T47D (cell line): ENCODE measurements at regions not wholly inside any gene's neighbourhood (a gene's known extent, or its start where the extent isn't known, plus 50 kb on each side); places are given as distances from the start of the nearest gene placed in this dataset.

Experiments
- DNase-seq, 2 experiments: peaks; one replicate each; pipeline versions ENCODE4 v3.0.0 to v3.0.0-alpha.2; 2011 to 2012; ENCODE audit warnings: low read depth in 1 of 2, low spot score in 1 of 2
- JUND ChIP-seq: IDR thresholded peaks from 2 replicates; pipeline ENCODE4 v1.6.1; 2012; ENCODE audit warnings: low read depth
- in situ Hi-C: cut with HindIII; loops from 2 replicates; pipeline ENCODE4 v1.10.0; 2016; ENCODE audit warnings: low sequenced_read_pairs, low pct_unique_long_range_greater_than_20kb

- DNase-seq, result no peak
- no peak for TF ChIP-seq JUND
Measured at GRCh38 chr13:68323124-68323523, 1093.0 kb upstream of the PCDH9 start.

GRCh38 chr13:68319384-68319783, 1089.2 kb upstream of the PCDH9 start:
- in situ Hi-C loops, result no loop called here
- DNase-seq, result no peak
- no peak for TF ChIP-seq JUND

More at GRCh38 chr13:68323124-68323523, 1093.0 kb upstream of the PCDH9 start:
- in situ Hi-C loops, result no loop called here

GRCh38 chr13:68304286-68304893, 1074.3 kb upstream of the PCDH9 start:
- no peak for TF ChIP-seq JUND
- DNase-seq, result peak in 1 of 2 experiments; percentile 57
- in situ Hi-C loops, result no loop called here

- no peak for DNase-seq
- TF ChIP-seq JUND, result no peak
- in situ Hi-C loops, result no loop called here
Measured at GRCh38 chr13:68293631-68294030, 1063.5 kb upstream of the PCDH9 start.

- in situ Hi-C loops, result no loop called here
- TF ChIP-seq JUND, result no peak
- no peak for DNase-seq
Measured at GRCh38 chr13:68292601-68293000, 1062.5 kb upstream of the PCDH9 start.

- in situ Hi-C loops, result no loop called here
- no peak for DNase-seq
Measured at GRCh38 chr13:68291595-68291994, 1061.5 kb upstream of the PCDH9 start.

GRCh38 chr13:68275758-68276157, 1045.6 kb upstream of the PCDH9 start:
- no peak for DNase-seq
- no peak for TF ChIP-seq JUND
- in situ Hi-C loops, result no loop called here

More at GRCh38 chr13:68291595-68291994, 1061.5 kb upstream of the PCDH9 start:
- TF ChIP-seq JUND, result no peak

- in situ Hi-C loops, result no loop called here
- no peak for DNase-seq
Measured at GRCh38 chr13:68272652-68273051, 1042.5 kb upstream of the PCDH9 start.

GRCh38 chr13:68264692-68265091, 1034.6 kb upstream of the PCDH9 start:
- in situ Hi-C loops, result no loop called here
- no peak for TF ChIP-seq JUND
- no peak for DNase-seq

More at GRCh38 chr13:68272652-68273051, 1042.5 kb upstream of the PCDH9 start:
- no peak for TF ChIP-seq JUND

GRCh38 chr13:68261105-68261504, 1031.0 kb upstream of the PCDH9 start:
- TF ChIP-seq JUND, result no peak
- no peak for DNase-seq
- in situ Hi-C loops, result no loop called here

- in situ Hi-C loops, result no loop called here
- DNase-seq, result no peak
- TF ChIP-seq JUND, result no peak
Measured at GRCh38 chr13:68257111-68257842, 1027.1 kb upstream of the PCDH9 start.

- in situ Hi-C loops, result no loop called here
Measured at GRCh38 chr13:68254151-68254550, 1024.0 kb upstream of the PCDH9 start.

GRCh38 chr13:68234274-68234673, 1004.1 kb upstream of the PCDH9 start:
- DNase-seq, result peak in 1 of 2 experiments; percentile 13
- no peak for TF ChIP-seq JUND
- in situ Hi-C loops, result no loop called here

More at GRCh38 chr13:68254151-68254550, 1024.0 kb upstream of the PCDH9 start:
- DNase-seq, result no peak
- TF ChIP-seq JUND, result no peak
